H1 (cell line): ENCODE measurements at regions not wholly inside any gene's neighbourhood (a gene's known extent, or its start where the extent isn't known, plus 50 kb on each side); places are given as distances from the start of the nearest gene placed in this dataset.

ENCODE experiments used
- CTCF ChIA-PET: fragments of 300-600 bp; sonication (Branson Sonifier 250); formaldehyde crosslinking; loops from one replicate; lab custom pipeline; 2021; ENCODE audit not compliant: partially characterized antibody; lab: Charles Lee
- POLR2A ChIA-PET: fragments of 300-600 bp; sonication (Branson Sonifier 250); formaldehyde crosslinking; loops from one replicate; lab custom pipeline; 2021; ENCODE audit warnings: inconsistent platforms; ENCODE audit not compliant: partially characterized antibody; lab: Charles Lee
- DNase-seq, 2 experiments: peaks; one replicate each; pipeline versions ENCODE4 v3.0.0 to v3.0.0-alpha.2; 2010 to 2022; ENCODE audit warnings: low spot score in 2 of 2, low read depth in 1 of 2, mixed read lengths in 1 of 2
- FAIRE-seq: peaks from 2 replicates; lab custom pipeline; 2011; peaks lifted over from hg19 to GRCh38; lab: Jason Lieb, UNC
- H2AFZ ChIP-seq: 2 replicates; pipeline ENCODE4 v1.8.1; 2012; ENCODE audit warnings: low read length, inconsistent platforms
- H2AK5ac ChIP-seq: 2 replicates; pipeline ENCODE4 v1.6.1; 2013; ENCODE audit warnings: low read depth, low read length
- H2BK120ac ChIP-seq: replicated peaks from 2 replicates; pipeline ENCODE3; 2013; ENCODE audit warnings: low read depth, low read length, inconsistent platforms
- H2BK12ac ChIP-seq: 2 replicates; pipeline ENCODE4 v1.6.1; 2013; ENCODE audit warnings: low read depth, low read length
- H2BK15ac ChIP-seq: 2 replicates; pipeline ENCODE4 v1.6.1; 2013; ENCODE audit warnings: low read length
- H2BK20ac ChIP-seq: 2 replicates; pipeline ENCODE4 v1.6.1; 2013; ENCODE audit warnings: low read length
- H2BK5ac ChIP-seq: 2 replicates; pipeline ENCODE4 v1.6.1; 2013; ENCODE audit warnings: low read depth, low read length
- H3K14ac ChIP-seq: 2 replicates; pipeline ENCODE4 v1.6.1; 2013; ENCODE audit warnings: inconsistent platforms; ENCODE audit not compliant: insufficient read length
- H3K18ac ChIP-seq: 2 replicates; pipeline ENCODE4 v1.6.1; 2013; ENCODE audit warnings: low read length; ENCODE audit errors: extremely low read depth
- H3K23ac ChIP-seq: 2 replicates; pipeline ENCODE4 v1.6.1; 2013; ENCODE audit warnings: inconsistent platforms; ENCODE audit not compliant: insufficient read length
- H3K23me2 ChIP-seq: 2 replicates; pipeline ENCODE4 v1.6.1; 2013; ENCODE audit warnings: low read depth, low read length
- H3K27ac ChIP-seq: 2 replicates; pipeline ENCODE4 v1.6.1; 2011; ENCODE audit warnings: low read depth, low read length, inconsistent platforms
- H3K27me3 ChIP-seq, 4 experiments: replicated peaks in 1 of 4; 1 replicate in 1 of 4; 2 replicates in 3 of 4; pipeline versions ENCODE4 v1.6.1 to v1.8.1; 2011 to 2013; ENCODE audit warnings: low read length in 3 of 4, mild to moderate bottlenecking in 3 of 4, inconsistent platforms in 2 of 4, mixed read lengths in 2 of 4, moderate library complexity in 1 of 4; ENCODE audit not compliant: control insufficient read depth in 3 of 4, insufficient read depth in 3 of 4; ENCODE audit errors: extremely low read depth in 1 of 4
- H3K36me3 ChIP-seq, 4 experiments: 2 replicates each; pipeline versions ENCODE4 v1.6.1 to v1.8.1; 2011 to 2013; ENCODE audit warnings: mild to moderate bottlenecking in 4 of 4, low read length in 3 of 4, moderate library complexity in 2 of 4, control low read depth in 1 of 4, inconsistent platforms in 1 of 4; ENCODE audit not compliant: insufficient read depth in 4 of 4, control insufficient read depth in 2 of 4
- H3K4ac ChIP-seq: replicated peaks from 2 replicates; pipeline ENCODE3; 2013; ENCODE audit warnings: low read length, low read depth, mixed read lengths, inconsistent platforms; ENCODE audit not compliant: insufficient read length
- H3K4me1 ChIP-seq, 4 experiments: replicated peaks in 1 of 4; 1 replicate in 1 of 4; 2 replicates in 3 of 4; pipeline versions ENCODE4 v1.6.1 to v1.8.1; 2011 to 2013; ENCODE audit warnings: low read length in 3 of 4, inconsistent platforms in 2 of 4, mixed read lengths in 1 of 4; ENCODE audit not compliant: insufficient read depth in 4 of 4, control insufficient read depth in 3 of 4
- H3K4me2 ChIP-seq, 2 experiments: 2 replicates each; pipeline versions ENCODE4 v1.6.1 to v1.8.1; 2011 to 2013; ENCODE audit warnings: low read depth in 2 of 2, low read length in 2 of 2, control low read depth in 1 of 2, inconsistent platforms in 1 of 2, mild to moderate bottlenecking in 1 of 2; ENCODE audit not compliant: insufficient read depth in 1 of 2
- H3K4me3 ChIP-seq, 4 experiments: fragments of 200-600, 300-600 bp in 1 of 4; sonication (generic), shearing (Covaris generic), sonication (Bioruptor Twin) in 1 of 4; 2 replicates each; pipeline versions ENCODE4 v1.5.1 to v1.8.1; 2011 to 2016; ENCODE audit warnings: low read length in 4 of 4, low read depth in 3 of 4, control low read depth in 2 of 4, inconsistent platforms in 2 of 4, mild to moderate bottlenecking in 2 of 4, mixed read lengths in 1 of 4, moderate library complexity in 1 of 4; ENCODE audit not compliant: insufficient read depth in 2 of 4; ENCODE audit errors: extremely low read depth in 1 of 4
- H3K56ac ChIP-seq: replicated peaks from 2 replicates; pipeline ENCODE3; 2013; ENCODE audit warnings: low read depth, mild to moderate bottlenecking, mixed read lengths, low read length, inconsistent platforms; ENCODE audit not compliant: insufficient read length
- H3K79me1 ChIP-seq: 2 replicates; pipeline ENCODE4 v1.6.1; 2013; ENCODE audit warnings: low read depth, low read length, control low read depth
- H3K79me2 ChIP-seq, 2 experiments: 2 replicates each; pipeline versions ENCODE4 v1.6.1 to v1.8.1; 2012 to 2013; ENCODE audit warnings: low read length in 2 of 2, mild to moderate bottlenecking in 2 of 2, inconsistent platforms in 1 of 2; ENCODE audit not compliant: insufficient read depth in 2 of 2, control insufficient read depth in 1 of 2
- H3K9ac ChIP-seq, 4 experiments: replicated peaks in 1 of 4; 1 replicate in 1 of 4; 2 replicates in 3 of 4; pipeline versions ENCODE4 v1.6.1 to v1.8.1; 2011 to 2013; ENCODE audit warnings: low read depth in 3 of 4, low read length in 3 of 4, control low read depth in 2 of 4, mild to moderate bottlenecking in 2 of 4, moderate library complexity in 2 of 4, inconsistent platforms in 1 of 4; ENCODE audit errors: extremely low read depth in 1 of 4
- H3K9me3 ChIP-seq, 2 experiments: 2 replicates each; pipeline versions ENCODE4 v1.6.1 to v1.8.1; 2012 to 2013; ENCODE audit warnings: mild to moderate bottlenecking in 2 of 2, moderate library complexity in 2 of 2, control low read depth in 1 of 2, inconsistent platforms in 1 of 2, low read depth in 1 of 2, low read length in 1 of 2, mixed read lengths in 1 of 2; ENCODE audit not compliant: insufficient read depth in 2 of 2
- H4K20me1 ChIP-seq, 2 experiments: replicated peaks in 1 of 2; 2 replicates each; pipeline versions ENCODE3 to v1.8.1; 2011 to 2013; ENCODE audit warnings: inconsistent platforms in 2 of 2, low read length in 2 of 2, mild to moderate bottlenecking in 1 of 2; ENCODE audit not compliant: insufficient read depth in 2 of 2, control insufficient read depth in 1 of 2
- H4K5ac ChIP-seq: 2 replicates; pipeline ENCODE4 v1.6.1; 2013; ENCODE audit warnings: low read length, low read depth, mixed read lengths, inconsistent platforms; ENCODE audit not compliant: insufficient read length
- H4K8ac ChIP-seq: 2 replicates; pipeline ENCODE4 v1.8.0; 2013; ENCODE audit warnings: mild to moderate bottlenecking, moderate library complexity, low read length, inconsistent platforms; ENCODE audit not compliant: insufficient read depth; ENCODE audit errors: extremely low read depth
- H4K91ac ChIP-seq: replicated peaks from 2 replicates; pipeline ENCODE3; 2013; ENCODE audit warnings: low read length, mixed read lengths, inconsistent platforms; ENCODE audit not compliant: insufficient read length
- ASH2L ChIP-seq: fragments of 200-600, 300-600 bp; sonication (generic); IDR thresholded peaks from one replicate; pipeline ENCODE4 v1.7.1; 2017; ENCODE audit warnings: low read length
- BCL11A ChIP-seq, 2 experiments: IDR thresholded peaks; one replicate each; pipeline ENCODE4 v1.6.1; 2011; ENCODE audit warnings: low read depth in 2 of 2, low read length in 2 of 2, mild to moderate bottlenecking in 2 of 2
- BRCA1 ChIP-seq: IDR thresholded peaks from 2 replicates; pipeline ENCODE4 v1.6.1; 2012; ENCODE audit warnings: low read depth, low read length, improper control_type of control experiment
- EZH2 ChIP-seq: fragments of 200-600 bp; sonication (generic); IDR thresholded peaks from 2 replicates; pipeline ENCODE4 v1.7.1; 2012; ENCODE audit warnings: low read depth, mild to moderate bottlenecking, moderate library complexity, low read length, inconsistent platforms; ENCODE audit not compliant: severe bottlenecking
- GABPA ChIP-seq: IDR thresholded peaks from 2 replicates; pipeline ENCODE4 v1.6.1; 2011; ENCODE audit warnings: mild to moderate bottlenecking, low read length, moderate library complexity, borderline replicate concordance; ENCODE audit not compliant: insufficient read depth
- JUND ChIP-seq: IDR thresholded peaks from 2 replicates; pipeline ENCODE4 v1.6.1; 2011; ENCODE audit warnings: mild to moderate bottlenecking, improper control_type of control experiment, low read length
- KDM1A ChIP-seq: fragments of 200-600, 300-600 bp; sonication (generic); IDR thresholded peaks from 2 replicates; pipeline ENCODE4 v1.7.1; 2016; ENCODE audit warnings: mild to moderate bottlenecking, low read length, borderline replicate concordance
- NRF1 ChIP-seq: IDR thresholded peaks from 2 replicates; pipeline ENCODE4 v1.6.1; 2011; ENCODE audit warnings: mild to moderate bottlenecking, low read depth, low read length, improper control_type of control experiment
- POLR2AphosphoS5 ChIP-seq: IDR thresholded peaks from 2 replicates; pipeline ENCODE4 v1.6.1; 2011; ENCODE audit warnings: low read depth, low read length
- RNF2 ChIP-seq: fragments of 200-900, 300-1000 bp; sonication (generic); IDR thresholded peaks from 2 replicates; pipeline ENCODE4 v1.7.1; 2016; ENCODE audit warnings: borderline replicate concordance, low read depth, mild to moderate bottlenecking, antibody characterized with exemption, low read length; ENCODE audit not compliant: poor library complexity, severe bottlenecking; ENCODE audit errors: missing control alignments
- SIRT6 ChIP-seq: IDR thresholded peaks from one replicate; pipeline ENCODE4 v1.7.1; 2012; ENCODE audit warnings: low read length, inconsistent platforms
- SP1 ChIP-seq: IDR thresholded peaks from 2 replicates; pipeline ENCODE4 v1.6.1; 2011; ENCODE audit warnings: low read depth, low read length
- WGBS, 2 experiments: shearing (Covaris generic) in 1 of 2; methylation state at CpG; one replicate each; pipeline versions ENCODE4 v1.1.6 to v1.1.7; 2013 to 2015; ENCODE audit warnings: low lambda C conversion rate in 2 of 2, mixed read lengths in 2 of 2, inconsistent platforms in 1 of 2, low coverage in 1 of 2, missing lambda C conversion rate in 1 of 2; ENCODE audit not compliant: insufficient replicate concordance in 2 of 2, insufficient coverage in 1 of 2, insufficient read length in 1 of 2; ENCODE audit errors: extremely low coverage in 1 of 2, missing lambda C conversion rate in 1 of 2; 5-methylcytosine and 5-hydroxymethylcytosine counted together

DNA sequence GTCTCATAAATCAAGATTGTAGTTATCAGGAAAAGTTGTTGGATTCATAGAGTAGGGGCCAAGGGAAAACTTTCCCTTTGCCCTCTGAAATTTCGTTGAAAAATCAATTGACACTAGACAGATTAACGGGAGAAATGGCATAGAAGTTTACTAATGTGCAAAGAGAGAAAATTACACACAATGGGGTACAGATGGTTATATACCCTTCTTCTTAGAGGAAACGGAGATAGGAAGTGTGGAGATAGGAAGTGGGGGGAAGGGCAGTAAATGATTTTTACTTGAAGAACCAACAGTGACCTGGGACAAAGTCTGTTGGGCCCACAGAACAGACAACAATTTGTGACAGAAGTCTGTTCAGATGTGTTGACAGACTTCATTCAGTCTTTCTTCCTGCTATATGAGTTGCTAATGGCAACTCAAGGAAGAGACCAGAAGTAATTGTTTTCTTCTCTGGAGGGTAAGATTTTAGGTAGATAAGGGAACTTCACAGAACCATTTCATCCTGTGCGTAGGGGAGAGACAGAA, 177.9 kb downstream of the C9orf152 start:
- Histone ChIP-seq H3K23ac (no peak overlapping the region), H3K14ac (no peak overlapping the region), H3K9me3 (no peaks in the 10 kb centered on the region), H2AK5ac (no peak overlapping the region), H4K8ac (no peak overlapping the region), H3K79me1 (no peaks in the 10 kb centered on the region), H3K4me2 (no peak overlapping the region), H3K9ac (no peak overlapping the region), H2BK12ac (no peak overlapping the region), H3K56ac (no peak overlapping the region), H3K36me3 (no peaks in the 10 kb centered on the region), H2BK120ac (no peak overlapping the region), H2AFZ (no peak overlapping the region), H3K4me1 (peaks cover 0 to 6% (median 0%) of the 10 kb centered on the region in 4 experiments; a peak in 1 of 7 replicates), H4K20me1 (no peaks in the 10 kb centered on the region), H2BK20ac (no peak overlapping the region), H3K4me3 (no peak overlapping the region), H4K91ac (no peak overlapping the region), H3K18ac (no peak overlapping the region), H2BK15ac (no peak overlapping the region), H4K5ac (no peak overlapping the region), H3K27ac (no peak overlapping the region), H2BK5ac (no peak overlapping the region), H3K27me3 (no peaks in the 10 kb centered on the region), H3K23me2 (no peaks in the 10 kb centered on the region), H3K79me2 (no peaks in the 10 kb centered on the region), H3K4ac (no peak overlapping the region)
- CTCF ChIA-PET: no interaction called here
- TF ChIP-seq POLR2AphosphoS5 (no peak), JUND (no peak), EZH2 (no peak), KDM1A (no peak), ASH2L (no peak), NRF1 (no peak), GABPA (no peak), SIRT6 (no peak), RNF2 (no peak), SP1 (no peak), BRCA1 (no peak), BCL11A (IDR thresholded peaks at IDR 0.05; ENCODE audit: low read depth in 2 of 2, low read length in 2 of 2) (no peak)
- 82% methylated on average over 4 of the region's 4 CpGs; no CpG with 5 or more reads in 1 of the 2 experiments for WGBS, 2 experiments
- no peak for DNase-seq
- no peak for FAIRE-seq
- POLR2A ChIA-PET: interaction anchor here (1.8 kb wide), 1 partner anchor 18 kb away, joined by 5 read pairs; no protein-coding TSS in a partner anchor
